Ishikawa (cell line): ENCODE measurements at regions not wholly inside any gene's neighbourhood (a gene's known extent, or its start where the extent isn't known, plus 50 kb on each side); places are given as distances from the start of the nearest gene placed in this dataset.

Source experiments
- CEBPB ChIP-seq: IDR thresholded peaks from 2 replicates; pipeline ENCODE4 v1.6.1; 2012
- CREB1 ChIP-seq: IDR thresholded peaks from 2 replicates; pipeline ENCODE4 v1.6.1; 2012; ENCODE audit warnings: low read depth
- EGR1 ChIP-seq: IDR thresholded peaks from 2 replicates; pipeline ENCODE4 v1.6.1; 2012
- EP300 ChIP-seq: IDR thresholded peaks from 2 replicates; pipeline ENCODE4 v1.6.1; 2012; ENCODE audit warnings: borderline replicate concordance
- FOXM1 ChIP-seq: IDR thresholded peaks from 2 replicates; pipeline ENCODE4 v1.6.1; 2012; ENCODE audit warnings: low read depth, borderline replicate concordance
- NFIC ChIP-seq: IDR thresholded peaks from 2 replicates; pipeline ENCODE4 v1.6.1; 2012
- RAD21 ChIP-seq: IDR thresholded peaks from 2 replicates; pipeline ENCODE4 v1.6.1; 2012; ENCODE audit warnings: low read depth
- TAF1 ChIP-seq: IDR thresholded peaks from 2 replicates; pipeline ENCODE4 v1.6.1; 2012; ENCODE audit warnings: low read depth, mild to moderate bottlenecking
- TCF12 ChIP-seq: IDR thresholded peaks from 2 replicates; pipeline ENCODE4 v1.6.1; 2012; ENCODE audit warnings: low read depth
- TEAD4 ChIP-seq: IDR thresholded peaks from 2 replicates; pipeline ENCODE4 v1.6.1; 2012
- YY1 ChIP-seq: IDR thresholded peaks from 2 replicates; pipeline ENCODE4 v1.6.1; 2012; ENCODE audit warnings: low read depth
- ZBTB7A ChIP-seq: IDR thresholded peaks from 2 replicates; pipeline ENCODE4 v1.6.1; 2012; ENCODE audit warnings: low read depth
- TF ChIP-seq, protein P1 (sequence below): IDR thresholded peaks from 2 replicates; pipeline ENCODE4 v1.6.1; 2012; ENCODE audit warnings: low read depth, mild to moderate bottlenecking
- TF ChIP-seq, protein P2 (sequence below): IDR thresholded peaks from 2 replicates; pipeline ENCODE4 v1.6.1; 2012
- TF ChIP-seq, protein P3 (sequence below): IDR thresholded peaks from 2 replicates; pipeline ENCODE4 v1.6.1; 2012

DNA sequence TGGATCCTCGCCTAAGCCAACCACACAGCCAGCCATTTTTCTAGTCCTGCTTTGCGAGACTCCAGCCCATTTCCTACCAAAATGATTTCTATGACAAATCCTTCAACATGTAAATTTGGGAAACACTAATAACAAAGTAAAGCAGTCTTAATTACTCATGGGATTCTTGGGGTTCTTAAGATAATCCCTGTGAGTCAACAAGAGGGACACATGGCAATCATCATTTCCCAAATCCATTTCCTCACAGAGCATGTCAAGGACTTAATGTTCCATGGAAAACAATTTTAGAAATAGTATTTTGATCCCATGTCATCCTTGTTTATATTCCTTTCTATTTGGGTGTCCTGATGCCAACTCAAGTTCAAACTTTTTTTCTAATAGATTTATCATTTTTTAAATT is 322.7 kb upstream of the NOX3 start:
- TF ChIP-seq, protein P1, sequence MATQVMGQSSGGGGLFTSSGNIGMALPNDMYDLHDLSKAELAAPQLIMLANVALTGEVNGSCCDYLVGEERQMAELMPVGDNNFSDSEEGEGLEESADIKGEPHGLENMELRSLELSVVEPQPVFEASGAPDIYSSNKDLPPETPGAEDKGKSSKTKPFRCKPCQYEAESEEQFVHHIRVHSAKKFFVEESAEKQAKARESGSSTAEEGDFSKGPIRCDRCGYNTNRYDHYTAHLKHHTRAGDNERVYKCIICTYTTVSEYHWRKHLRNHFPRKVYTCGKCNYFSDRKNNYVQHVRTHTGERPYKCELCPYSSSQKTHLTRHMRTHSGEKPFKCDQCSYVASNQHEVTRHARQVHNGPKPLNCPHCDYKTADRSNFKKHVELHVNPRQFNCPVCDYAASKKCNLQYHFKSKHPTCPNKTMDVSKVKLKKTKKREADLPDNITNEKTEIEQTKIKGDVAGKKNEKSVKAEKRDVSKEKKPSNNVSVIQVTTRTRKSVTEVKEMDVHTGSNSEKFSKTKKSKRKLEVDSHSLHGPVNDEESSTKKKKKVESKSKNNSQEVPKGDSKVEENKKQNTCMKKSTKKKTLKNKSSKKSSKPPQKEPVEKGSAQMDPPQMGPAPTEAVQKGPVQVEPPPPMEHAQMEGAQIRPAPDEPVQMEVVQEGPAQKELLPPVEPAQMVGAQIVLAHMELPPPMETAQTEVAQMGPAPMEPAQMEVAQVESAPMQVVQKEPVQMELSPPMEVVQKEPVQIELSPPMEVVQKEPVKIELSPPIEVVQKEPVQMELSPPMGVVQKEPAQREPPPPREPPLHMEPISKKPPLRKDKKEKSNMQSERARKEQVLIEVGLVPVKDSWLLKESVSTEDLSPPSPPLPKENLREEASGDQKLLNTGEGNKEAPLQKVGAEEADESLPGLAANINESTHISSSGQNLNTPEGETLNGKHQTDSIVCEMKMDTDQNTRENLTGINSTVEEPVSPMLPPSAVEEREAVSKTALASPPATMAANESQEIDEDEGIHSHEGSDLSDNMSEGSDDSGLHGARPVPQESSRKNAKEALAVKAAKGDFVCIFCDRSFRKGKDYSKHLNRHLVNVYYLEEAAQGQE = no peak
- TF ChIP-seq TAF1 = no peak
- TF ChIP-seq, protein P2, sequence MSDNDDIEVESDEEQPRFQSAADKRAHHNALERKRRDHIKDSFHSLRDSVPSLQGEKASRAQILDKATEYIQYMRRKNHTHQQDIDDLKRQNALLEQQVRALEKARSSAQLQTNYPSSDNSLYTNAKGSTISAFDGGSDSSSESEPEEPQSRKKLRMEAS = no peak
- no peak for TF ChIP-seq ZBTB7A
- TF ChIP-seq CEBPB = no peak
- no peak for TF ChIP-seq YY1
- no peak for TF ChIP-seq TCF12
- no peak for TF ChIP-seq EGR1
- TF ChIP-seq, protein P3, sequence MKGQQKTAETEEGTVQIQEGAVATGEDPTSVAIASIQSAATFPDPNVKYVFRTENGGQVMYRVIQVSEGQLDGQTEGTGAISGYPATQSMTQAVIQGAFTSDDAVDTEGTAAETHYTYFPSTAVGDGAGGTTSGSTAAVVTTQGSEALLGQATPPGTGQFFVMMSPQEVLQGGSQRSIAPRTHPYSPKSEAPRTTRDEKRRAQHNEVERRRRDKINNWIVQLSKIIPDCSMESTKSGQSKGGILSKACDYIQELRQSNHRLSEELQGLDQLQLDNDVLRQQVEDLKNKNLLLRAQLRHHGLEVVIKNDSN = no peak

DNA sequence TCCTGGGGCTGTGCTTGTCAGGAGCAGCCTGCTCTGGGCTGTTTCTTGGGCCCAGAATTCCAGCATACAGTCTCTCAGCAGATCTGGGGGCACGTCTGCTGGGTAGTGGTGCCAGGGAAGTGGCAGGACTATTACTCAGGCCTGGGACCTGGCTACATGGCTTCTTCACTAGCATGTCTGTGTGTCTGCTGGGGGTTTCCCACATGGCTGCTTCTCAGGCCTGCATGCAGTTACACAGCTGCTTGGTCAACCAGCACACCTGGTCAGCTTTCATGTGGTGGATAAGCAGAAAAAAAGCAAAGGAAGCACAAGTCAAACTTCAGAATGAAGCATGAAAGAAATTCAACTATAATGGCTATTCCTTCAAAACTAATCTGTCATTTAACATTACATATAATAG is 316.2 kb upstream of the NOX3 start:
- TF ChIP-seq RAD21 (no peak), EP300 (no peak), FOXM1 (no peak), TAF1 (no peak), TEAD4 (no peak), ZBTB7A (no peak), YY1 (no peak)
- TF ChIP-seq, protein P3 = no peak
- TF ChIP-seq, protein P2 = no peak

DNA sequence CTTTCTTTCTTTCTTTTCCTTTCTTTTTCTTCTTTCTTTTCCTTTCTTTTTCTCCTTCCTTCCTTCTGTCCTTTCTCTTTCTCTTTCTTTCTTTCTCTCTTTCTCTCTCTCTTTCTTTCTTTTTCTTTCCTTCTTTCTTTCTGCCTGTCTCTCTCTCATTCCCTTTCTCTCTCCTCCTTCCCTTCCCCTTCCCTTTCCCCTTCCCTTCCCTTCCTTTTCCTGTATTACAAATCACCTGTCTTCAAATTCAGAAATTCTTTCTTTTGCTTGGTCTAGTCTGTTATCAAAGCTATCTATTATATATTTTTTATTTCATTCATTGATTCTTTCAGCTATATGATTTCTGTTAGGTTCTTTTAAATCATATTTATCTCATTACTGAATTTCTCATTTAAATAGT is 315.2 kb upstream of the NOX3 start:
- TF ChIP-seq CREB1 = no peak
- TF ChIP-seq TEAD4 = no peak
- no peak for TF ChIP-seq FOXM1
- TF ChIP-seq EGR1 = no peak

DNA sequence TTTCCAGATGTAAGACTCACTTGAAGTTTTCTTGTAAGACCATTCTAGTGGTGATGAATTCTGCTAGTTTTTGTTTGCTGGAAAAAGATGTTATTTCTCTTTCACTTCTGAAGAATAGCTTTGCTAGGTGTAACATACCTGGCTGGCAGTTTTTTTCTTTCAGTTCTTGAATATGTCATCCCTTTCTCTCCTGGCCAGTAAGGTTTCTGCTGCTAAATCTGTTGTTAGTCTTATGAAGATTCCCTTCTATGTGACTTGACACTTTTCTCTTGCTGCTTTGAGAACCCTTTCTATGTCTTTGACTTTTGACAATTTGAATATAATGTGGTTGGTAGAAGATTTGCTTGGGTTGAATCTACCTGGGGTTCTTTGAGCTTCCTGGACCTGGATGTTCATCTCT is 314.7 kb upstream of the NOX3 start:
- TF ChIP-seq ZBTB7A (no peak), TCF12 (no peak), NFIC (no peak), TEAD4 (no peak), RAD21 (no peak), TAF1 (no peak), EP300 (no peak), CREB1 (no peak), EGR1 (no peak), FOXM1 (no peak), YY1 (no peak), CEBPB (no peak)
- TF ChIP-seq, protein P2 = no peak
- TF ChIP-seq, protein P1 = no peak
- TF ChIP-seq, protein P3 = no peak

DNA sequence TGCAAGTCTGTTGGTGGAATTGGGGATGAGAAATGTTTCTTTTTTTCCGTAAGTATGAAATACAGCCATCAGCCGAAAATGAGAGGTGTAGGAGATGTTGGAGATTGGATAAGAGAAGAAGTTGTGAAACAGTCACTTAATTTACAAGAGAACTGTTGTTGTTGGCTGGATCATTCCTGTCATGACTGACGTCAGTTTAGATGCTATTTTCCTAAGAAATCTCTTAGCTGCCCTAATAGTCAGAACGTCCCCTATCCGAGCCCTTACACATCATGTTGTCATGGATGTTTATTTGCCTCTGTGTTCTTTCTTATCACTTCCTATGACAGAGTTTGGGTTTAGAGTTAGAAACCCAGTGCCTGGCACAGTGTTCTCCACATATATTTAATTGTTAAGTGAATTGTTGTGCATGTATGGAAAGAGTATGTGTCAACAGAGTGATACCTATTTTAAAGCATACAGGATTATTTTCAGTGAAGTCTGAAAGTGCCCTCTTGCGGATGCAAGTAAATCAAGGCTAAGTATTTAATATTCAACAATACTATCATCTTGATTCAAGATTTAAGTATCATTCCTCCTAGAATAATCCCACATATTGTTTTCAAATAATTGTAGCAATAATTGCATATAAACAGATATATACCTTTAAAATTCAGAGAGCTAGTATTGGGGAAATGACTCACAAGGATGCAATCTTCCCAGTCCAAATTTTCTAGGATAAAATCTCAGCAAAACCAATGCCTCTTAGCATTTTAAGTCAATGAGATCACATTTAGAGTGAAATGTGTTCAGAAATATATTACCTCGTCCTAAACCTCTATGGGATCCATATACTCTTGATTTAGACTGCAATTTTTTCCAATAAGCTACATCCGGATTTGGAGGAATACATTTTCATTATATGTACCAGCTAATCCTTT is 309.9 kb upstream of the NOX3 start:
- no peak for TF ChIP-seq ZBTB7A
- TF ChIP-seq EGR1 = no peak
- TF ChIP-seq, protein P2 = no peak
- TF ChIP-seq, protein P1 = no peak
- TF ChIP-seq RAD21 = no peak
- TF ChIP-seq CEBPB = no peak
- no peak for TF ChIP-seq TEAD4
- no peak for TF ChIP-seq TAF1
- no peak for TF ChIP-seq TCF12
- TF ChIP-seq YY1 = no peak
- no peak for TF ChIP-seq CREB1
- no peak for TF ChIP-seq FOXM1
- TF ChIP-seq, protein P3 = no peak
- TF ChIP-seq EP300 = no peak
- no peak for TF ChIP-seq NFIC
